Activated T-cell treated with anti-CD3 and anti-CD28 coated beads, Interleukin-2, amount 50 U/mL, for 4 hours (primary cell): ENCODE measurements at regions not wholly inside any gene's neighbourhood (a gene's known extent, or its start where the extent isn't known, plus 50 kb on each side); places are given as distances from the start of the nearest gene placed in this dataset.

Source experiments
- ATAC-seq, 2 donors: fragments of 200-7000 bp; cut with Tn5 transposase; one replicate each; pipeline ENCODE4 v1.10.0; 2021
- DNase-seq: peaks from one replicate; pipeline ENCODE4 v3.0.0-alpha.2; 2020
- H3K27me3 Mint-ChIP-seq: one replicate; pipeline ENCODE4 v1.8.0; 2021; ENCODE audit warnings: low read depth, mixed read lengths
- H3K36me3 Mint-ChIP-seq: one replicate; pipeline ENCODE4 v1.8.0; 2022; ENCODE audit warnings: mixed read lengths; ENCODE audit not compliant: insufficient read depth
- H3K4me1 Mint-ChIP-seq: one replicate; pipeline ENCODE4 v1.8.0; 2021; ENCODE audit warnings: low read depth, mixed read lengths
- H3K4me3 Mint-ChIP-seq: one replicate; pipeline ENCODE4 v1.8.0; 2021; ENCODE audit warnings: mild to moderate bottlenecking, moderate library complexity, mixed read lengths
- H3K9me3 Mint-ChIP-seq: one replicate; pipeline ENCODE4 v1.8.0; 2021; ENCODE audit warnings: mixed read lengths

- no peak overlapping the region for H3K4me3 Mint-ChIP-seq
- ATAC-seq (no peak), DNase-seq (no peak)
- peaks cover 8% of the 10 kb centered on the region for H3K27me3 Mint-ChIP-seq
- H3K9me3 Mint-ChIP-seq, result no peaks in the 10 kb centered on the region
- no peaks in the 10 kb centered on the region for H3K36me3 Mint-ChIP-seq
- peaks cover 3% of the 10 kb centered on the region for H3K4me1 Mint-ChIP-seq
These were observed 467.7 kb downstream of the EPHA4 start for GRCh38 chr2:221104361-221104811.

GRCh38 chr2:221106241-221106640, 465.9 kb downstream of the EPHA4 start:
- DNase-seq (no peak), ATAC-seq (no peak)
- no peaks in the 10 kb centered on the region for H3K9me3 Mint-ChIP-seq
- H3K36me3 Mint-ChIP-seq, result no peaks in the 10 kb centered on the region
- peaks cover 8% of the 10 kb centered on the region for H3K27me3 Mint-ChIP-seq
- H3K4me1 Mint-ChIP-seq, result peaks cover 3% of the 10 kb centered on the region
- no peak overlapping the region for H3K4me3 Mint-ChIP-seq

GRCh38 chr2:221107424-221107823, 464.7 kb downstream of the EPHA4 start:
- DNase-seq (no peak), ATAC-seq (no peak)
- no peaks in the 10 kb centered on the region for H3K36me3 Mint-ChIP-seq
- H3K4me3 Mint-ChIP-seq, result no peak overlapping the region
- H3K4me1 Mint-ChIP-seq, result peaks cover 3% of the 10 kb centered on the region
- H3K9me3 Mint-ChIP-seq, result no peaks in the 10 kb centered on the region
- H3K27me3 Mint-ChIP-seq, result peaks cover 8% of the 10 kb centered on the region

- ATAC-seq, result no peak
- H3K4me1 Mint-ChIP-seq, result no peaks in the 10 kb centered on the region
- DNase-seq, result no peak
- H3K27me3 Mint-ChIP-seq, result peaks cover 6% of the 10 kb centered on the region
- no peak overlapping the region for H3K4me3 Mint-ChIP-seq
- H3K9me3 Mint-ChIP-seq, result no peaks in the 10 kb centered on the region
- H3K36me3 Mint-ChIP-seq, result no peaks in the 10 kb centered on the region
These were observed 462.6 kb downstream of the EPHA4 start for GRCh38 chr2:221109552-221109951.

GRCh38 chr2:221111739-221112138, 460.4 kb downstream of the EPHA4 start:
- Mint-ChIP-seq H3K4me3 (no peak overlapping the region), H3K4me1 (no peaks in the 10 kb centered on the region), H3K36me3 (no peaks in the 10 kb centered on the region), H3K27me3 (peaks cover 4% of the 10 kb centered on the region), H3K9me3 (no peaks in the 10 kb centered on the region)
- DNase-seq, result no peak
- ATAC-seq, result no peak

GRCh38 chr2:221112744-221113143, 459.4 kb downstream of the EPHA4 start:
- no peak for ATAC-seq
- no peak overlapping the region for H3K4me3 Mint-ChIP-seq

GRCh38 chr2:221115944-221116343, 456.2 kb downstream of the EPHA4 start:
- Mint-ChIP-seq H3K27me3 (peaks cover 4% of the 10 kb centered on the region), H3K36me3 (no peaks in the 10 kb centered on the region), H3K4me3 (no peak overlapping the region), H3K9me3 (no peaks in the 10 kb centered on the region), H3K4me1 (no peaks in the 10 kb centered on the region)
- ATAC-seq, result no peak
- DNase-seq, result no peak

More at GRCh38 chr2:221112744-221113143, 459.4 kb downstream of the EPHA4 start:
- Mint-ChIP-seq H3K36me3 (no peaks in the 10 kb centered on the region), H3K4me1 (no peaks in the 10 kb centered on the region), H3K27me3 (no peaks in the 10 kb centered on the region), H3K9me3 (no peaks in the 10 kb centered on the region)
- no peak for DNase-seq

GRCh38 chr2:221120643-221121042, 451.5 kb downstream of the EPHA4 start:
- H3K36me3 Mint-ChIP-seq, result no peaks in the 10 kb centered on the region
- no peak overlapping the region for H3K4me3 Mint-ChIP-seq
- DNase-seq (no peak), ATAC-seq (no peak)
- peaks cover 4% of the 10 kb centered on the region for H3K27me3 Mint-ChIP-seq
- no peaks in the 10 kb centered on the region for H3K4me1 Mint-ChIP-seq
- no peaks in the 10 kb centered on the region for H3K9me3 Mint-ChIP-seq

GRCh38 chr2:221123396-221123795, 448.7 kb downstream of the EPHA4 start:
- H3K4me1 Mint-ChIP-seq, result no peaks in the 10 kb centered on the region
- peaks cover 8% of the 10 kb centered on the region for H3K27me3 Mint-ChIP-seq
- peaks cover 8% of the 10 kb centered on the region for H3K9me3 Mint-ChIP-seq
- no peak overlapping the region for H3K4me3 Mint-ChIP-seq
- no peak for DNase-seq
- H3K36me3 Mint-ChIP-seq, result no peaks in the 10 kb centered on the region
- ATAC-seq, result no peak

- DNase-seq (no peak), ATAC-seq (no peak)
- Mint-ChIP-seq H3K9me3 (peaks cover 8% of the 10 kb centered on the region), H3K36me3 (no peaks in the 10 kb centered on the region), H3K4me3 (no peak overlapping the region), H3K4me1 (no peaks in the 10 kb centered on the region), H3K27me3 (peaks cover 8% of the 10 kb centered on the region)
These were observed 447.4 kb downstream of the EPHA4 start for GRCh38 chr2:221124532-221125240.

GRCh38 chr2:221125691-221126090, 446.4 kb downstream of the EPHA4 start:
- DNase-seq (no peak), ATAC-seq (no peak)
- Mint-ChIP-seq H3K4me3 (no peak overlapping the region), H3K27me3 (peaks cover 4% of the 10 kb centered on the region), H3K36me3 (no peaks in the 10 kb centered on the region), H3K4me1 (no peaks in the 10 kb centered on the region), H3K9me3 (peaks cover 8% of the 10 kb centered on the region)

- DNase-seq (no peak), ATAC-seq (no peak)
- Mint-ChIP-seq H3K4me3 (no peak overlapping the region), H3K9me3 (peaks cover 8% of the 10 kb centered on the region), H3K36me3 (no peaks in the 10 kb centered on the region), H3K27me3 (peaks cover 4% of the 10 kb centered on the region), H3K4me1 (no peaks in the 10 kb centered on the region)
These were observed 442.4 kb downstream of the EPHA4 start for GRCh38 chr2:221129657-221130056.

- no peaks in the 10 kb centered on the region for H3K4me1 Mint-ChIP-seq
- peaks cover 8% of the 10 kb centered on the region for H3K9me3 Mint-ChIP-seq
- no peaks in the 10 kb centered on the region for H3K36me3 Mint-ChIP-seq
- peaks cover 4% of the 10 kb centered on the region for H3K27me3 Mint-ChIP-seq
- H3K4me3 Mint-ChIP-seq, result no peak overlapping the region
- no peak for ATAC-seq
- no peak for DNase-seq
These were observed 441.7 kb downstream of the EPHA4 start for GRCh38 chr2:221130431-221130830.

GRCh38 chr2:221133941-221134340, 438.2 kb downstream of the EPHA4 start:
- ATAC-seq, result no peak
- Mint-ChIP-seq H3K4me1 (no peaks in the 10 kb centered on the region), H3K27me3 (no peaks in the 10 kb centered on the region), H3K9me3 (no peaks in the 10 kb centered on the region), H3K4me3 (no peak overlapping the region), H3K36me3 (no peaks in the 10 kb centered on the region)
- DNase-seq, result no peak

GRCh38 chr2:221134718-221135117, 437.4 kb downstream of the EPHA4 start:
- Mint-ChIP-seq H3K9me3 (no peaks in the 10 kb centered on the region), H3K27me3 (no peaks in the 10 kb centered on the region), H3K36me3 (no peaks in the 10 kb centered on the region), H3K4me1 (no peaks in the 10 kb centered on the region), H3K4me3 (no peak overlapping the region)
- DNase-seq (no peak), ATAC-seq (no peak)
